Activated CD4-positive, alpha-beta T cell treated with anti-CD3 and anti-CD28 coated beads, Interleukin-2, amount 50 U/mL, for 4 hours (primary cell): ENCODE measurements at regions not wholly inside any gene's neighbourhood (a gene's known extent, or its start where the extent isn't known, plus 50 kb on each side); places are given as distances from the start of the nearest gene placed in this dataset.
"Not testable (repeated sequence)": the region's sequence is repeated elsewhere in the genome, so short reads cannot be mapped to it uniquely, and the experiment has no call there.

Experiments used
- DNase-seq, 2 experiments: peaks; one replicate each; pipeline ENCODE4 v3.0.0-alpha.2; 2020

- no peak for DNase-seq
These were observed 805.0 kb upstream of the C9orf72 start for GRCh38 chr9:28378231-28378630.

GRCh38 chr9:28379082-28379481 is 805.8 kb upstream of the C9orf72 start:
- DNase-seq, result no peak

- no peak for DNase-seq
These were observed 816.1 kb upstream of the C9orf72 start for GRCh38 chr9:28389411-28389810.

- no peak for DNase-seq
These were observed 821.5 kb upstream of the C9orf72 start for GRCh38 chr9:28394774-28395173.

- DNase-seq, result no peak
These were observed 822.8 kb upstream of the C9orf72 start for GRCh38 chr9:28396058-28396457.

GRCh38 chr9:28407351-28407750 is 834.1 kb upstream of the C9orf72 start:
- no peak for DNase-seq

GRCh38 chr9:28409919-28410318 is 836.6 kb upstream of the C9orf72 start:
- no peak for DNase-seq

GRCh38 chr9:28410411-28410810 is 837.1 kb upstream of the C9orf72 start:
- no peak for DNase-seq

- DNase-seq, result no peak
These were observed 840.2 kb upstream of the C9orf72 start for GRCh38 chr9:28413471-28413870.

GRCh38 chr9:28423255-28423654 is 850.0 kb upstream of the C9orf72 start:
- no peak for DNase-seq

- no peak for DNase-seq
These were observed 862.2 kb upstream of the C9orf72 start for GRCh38 chr9:28435456-28435855.

GRCh38 chr9:28439688-28440087 is 866.4 kb upstream of the C9orf72 start:
- DNase-seq, result no peak

GRCh38 chr9:28443461-28443860 is 870.2 kb upstream of the C9orf72 start:
- no peak for DNase-seq

- no peak for DNase-seq
These were observed 871.4 kb upstream of the C9orf72 start for GRCh38 chr9:28444637-28445036.

- no peak for DNase-seq
These were observed 871.9 kb upstream of the C9orf72 start for GRCh38 chr9:28445211-28445610.

- no peak for DNase-seq
These were observed 880.6 kb upstream of the C9orf72 start for GRCh38 chr9:28453918-28454317.

- DNase-seq, result no peak
These were observed 883.6 kb upstream of the C9orf72 start for GRCh38 chr9:28456861-28457260.

GRCh38 chr9:28464481-28465216 is 891.4 kb upstream of the C9orf72 start:
- no peak for DNase-seq

GRCh38 chr9:28471261-28471660 is 898.0 kb upstream of the C9orf72 start:
- DNase-seq, result no peak

GRCh38 chr9:28487561-28487960 is 914.3 kb upstream of the C9orf72 start:
- no peak for DNase-seq

GRCh38 chr9:28491121-28491520 is 917.8 kb upstream of the C9orf72 start:
- no peak for DNase-seq

GRCh38 chr9:28498168-28498567 is 924.9 kb upstream of the C9orf72 start:
- DNase-seq, result not testable (repeated sequence)

GRCh38 chr9:28502189-28502588 is 928.9 kb upstream of the C9orf72 start:
- DNase-seq, result no peak

GRCh38 chr9:28502741-28503140 is 929.5 kb upstream of the C9orf72 start:
- no peak for DNase-seq

- no peak for DNase-seq
These were observed 930.3 kb upstream of the C9orf72 start for GRCh38 chr9:28503573-28503972.
